GM23338 (cell line): ENCODE measurements at regions not wholly inside any gene's neighbourhood (a gene's known extent, or its start where the extent isn't known, plus 50 kb on each side); places are given as distances from the start of the nearest gene placed in this dataset.

Source experiments
- CREB1 ChIP-seq: fragments of 250-450 bp; sonication (Bioruptor Pico); IDR thresholded peaks from 2 replicates; pipeline ENCODE4 v1.5.0; 2020; ENCODE audit warnings: low read depth, mild to moderate bottlenecking, moderate library complexity
- CTCF ChIP-seq, 2 experiments: fragments of 200-600 bp in 1 of 2; sonication (generic) in 1 of 2; conservative IDR thresholded peaks; 2 replicates each; pipeline versions ENCODE4 v1.5.1 to v1.6.1; 2016 to 2017; ENCODE audit warnings: antibody characterized with exemption in 2 of 2, low read depth in 2 of 2, mild to moderate bottlenecking in 2 of 2, moderate library complexity in 1 of 2
- ETS1 ChIP-seq: IDR thresholded peaks from 2 replicates; pipeline ENCODE4 v1.6.1; 2016; ENCODE audit warnings: antibody characterized with exemption
- EZH2 ChIP-seq: fragments of 200-600 bp; sonication (generic); IDR thresholded peaks from one replicate; pipeline ENCODE4 v1.8.0; 2017; ENCODE audit warnings: antibody characterized with exemption, mild to moderate bottlenecking, low read depth; ENCODE audit not compliant: unreplicated experiment
- EZH2phosphoT487 ChIP-seq: fragments of 200-600 bp; sonication (generic); IDR thresholded peaks from one replicate; pipeline ENCODE4 v1.8.1; 2018; ENCODE audit warnings: antibody characterized with exemption; ENCODE audit not compliant: unreplicated experiment
- JUNB ChIP-seq: IDR thresholded peaks from one replicate; pipeline ENCODE4 v1.6.1; 2016; ENCODE audit warnings: antibody characterized with exemption; ENCODE audit not compliant: unreplicated experiment
- NANOG ChIP-seq: IDR thresholded peaks from 2 replicates; pipeline ENCODE4 v1.6.1; 2016; ENCODE audit warnings: antibody characterized with exemption, borderline replicate concordance
- POLR2AphosphoS5 ChIP-seq: IDR thresholded peaks from 2 replicates; pipeline ENCODE4 v1.6.1; 2016; ENCODE audit warnings: antibody characterized with exemption, low read depth
- REST ChIP-seq: IDR thresholded peaks from one replicate; pipeline ENCODE4 v1.6.1; 2018; ENCODE audit warnings: antibody characterized with exemption; ENCODE audit not compliant: unreplicated experiment
- STAT1 ChIP-seq: IDR thresholded peaks from one replicate; pipeline ENCODE4 v1.6.1; 2016; ENCODE audit warnings: antibody characterized with exemption; ENCODE audit not compliant: unreplicated experiment
- ZNF114 ChIP-seq: fragments of 250-450 bp; sonication (Bioruptor Pico); IDR thresholded peaks from 2 replicates; pipeline ENCODE4 v1.5.0; 2020; ENCODE audit warnings: mild to moderate bottlenecking, moderate library complexity
- ZNF331 ChIP-seq: fragments of 250-450 bp; sonication (Bioruptor Pico); IDR thresholded peaks from 2 replicates; pipeline ENCODE4 v1.5.0; 2020; ENCODE audit warnings: low read depth, mild to moderate bottlenecking, moderate library complexity

GRCh38 chr10:118950190-118950680, 79.3 kb upstream of the NANOS1 start:
- TF ChIP-seq CTCF (conservative IDR thresholded peaks at IDR 0.05; ENCODE audit: low read depth in 2 of 2) = no peak
- TF ChIP-seq POLR2AphosphoS5 = no peak
- no peak for TF ChIP-seq ZNF331 (CRISPR knock-in tag)
- no peak for TF ChIP-seq EZH2phosphoT487
- no peak for TF ChIP-seq NANOG
- TF ChIP-seq STAT1 = no peak
- no peak for TF ChIP-seq JUNB
- TF ChIP-seq CREB1 (CRISPR knock-in tag) = no peak
- no peak for TF ChIP-seq REST
- no peak for TF ChIP-seq EZH2
- no peak for TF ChIP-seq ETS1
- TF ChIP-seq ZNF114 = no peak
